ENCODE measurements at regions not wholly inside any gene's neighbourhood (a gene's known extent, or its start where the extent isn't known, plus 50 kb on each side); places are given as distances from the start of the nearest gene placed in this dataset.

DNA sequence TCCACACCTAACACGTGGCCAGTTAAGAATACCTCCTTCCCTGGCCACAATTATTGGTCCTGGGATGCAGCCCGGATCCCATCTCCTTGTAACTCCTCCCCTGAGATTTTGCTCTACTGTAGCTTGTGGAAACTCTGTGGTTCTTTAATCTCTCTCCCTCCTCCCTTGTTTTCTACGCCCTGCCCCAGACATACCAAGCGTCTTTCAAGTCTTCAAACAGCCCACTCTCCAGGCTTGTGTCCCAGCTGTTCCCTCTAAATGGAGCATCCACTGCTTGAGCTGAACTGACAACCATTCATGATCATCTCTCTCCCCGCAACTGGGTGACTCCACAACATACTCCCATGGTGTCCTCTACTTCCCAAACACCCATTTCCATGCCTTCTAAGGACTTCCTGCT is 111.6 kb downstream of the SIPA1L2 start:
- no peak for DNase-seq

DNA sequence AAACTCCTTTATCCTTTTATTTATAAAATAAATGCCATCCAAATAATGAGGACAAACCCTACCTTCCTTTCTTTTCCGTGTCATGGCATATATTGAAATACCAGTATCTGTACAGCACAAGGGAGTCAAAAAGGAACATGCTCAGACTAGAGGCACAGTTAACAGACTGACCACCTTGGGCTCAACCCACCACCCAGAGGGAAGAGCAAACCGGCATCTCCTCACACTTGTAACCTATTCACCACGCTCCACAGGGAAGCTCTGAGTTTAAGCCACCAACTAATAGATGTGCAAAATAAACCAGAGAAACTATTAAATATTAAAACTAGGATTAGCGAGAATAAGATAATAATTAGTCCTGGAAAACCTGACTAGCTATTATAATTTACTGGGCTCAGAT is 112.7 kb downstream of the SIPA1L2 start:
- no peak for DNase-seq

DNA sequence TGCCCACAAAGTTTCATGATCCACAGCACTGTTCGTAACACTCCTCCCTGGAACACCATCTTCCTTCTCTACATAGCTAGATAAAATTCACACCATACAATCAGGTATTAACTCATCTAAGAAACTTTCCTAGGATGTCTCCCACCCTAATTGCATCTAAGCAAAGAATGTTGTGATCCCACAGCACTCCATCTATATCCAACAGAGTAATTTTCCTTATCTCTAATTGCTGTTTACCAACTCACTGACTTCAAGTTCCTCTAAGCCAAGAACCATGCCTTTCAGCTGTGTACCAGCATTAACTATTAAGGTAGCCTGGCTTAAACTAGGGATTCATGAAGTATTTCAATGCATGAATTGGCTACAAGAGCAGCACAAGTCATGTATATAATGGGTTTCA is 114.2 kb downstream of the SIPA1L2 start:
- no peak for DNase-seq

DNA sequence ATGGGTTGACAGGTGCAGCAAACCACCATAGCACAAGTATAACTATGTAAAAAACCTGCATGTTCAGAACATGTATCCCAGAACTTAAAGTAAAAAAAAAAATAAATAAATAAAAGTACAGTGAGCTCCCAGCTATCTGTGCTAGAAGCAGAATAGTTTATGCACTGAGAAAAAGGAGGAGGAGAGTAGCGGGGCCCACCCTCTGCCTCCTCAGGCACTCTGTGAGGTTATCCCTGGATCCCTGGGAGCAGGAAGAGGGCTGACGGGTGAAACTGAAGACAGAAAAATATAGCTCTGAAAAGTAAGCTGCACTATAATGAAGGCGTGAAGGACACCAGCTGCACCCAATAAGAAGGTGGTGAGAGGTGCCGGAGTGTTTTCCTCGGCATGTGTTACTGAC is 117.2 kb downstream of the SIPA1L2 start:
- no peak for DNase-seq

DNA sequence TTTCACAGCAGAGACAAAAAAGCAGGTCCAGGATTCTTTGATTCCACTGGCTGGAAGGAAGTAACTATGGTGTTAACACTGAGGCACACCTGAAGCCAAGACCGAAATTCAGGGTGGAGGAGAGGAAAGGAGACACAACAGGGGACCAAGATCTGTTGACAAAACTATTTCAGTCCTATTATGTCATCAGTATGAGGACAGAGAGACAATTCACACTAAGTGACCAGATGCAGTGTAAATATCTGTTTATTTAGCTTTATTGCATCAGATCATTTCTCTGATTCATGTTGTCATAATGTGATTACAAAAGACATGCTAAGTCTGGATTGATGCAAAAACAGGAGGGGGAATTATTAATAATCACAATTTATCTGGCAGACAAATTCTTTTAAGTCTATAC is 118.8 kb downstream of the SIPA1L2 start:
- DNase-seq: no peak

DNA sequence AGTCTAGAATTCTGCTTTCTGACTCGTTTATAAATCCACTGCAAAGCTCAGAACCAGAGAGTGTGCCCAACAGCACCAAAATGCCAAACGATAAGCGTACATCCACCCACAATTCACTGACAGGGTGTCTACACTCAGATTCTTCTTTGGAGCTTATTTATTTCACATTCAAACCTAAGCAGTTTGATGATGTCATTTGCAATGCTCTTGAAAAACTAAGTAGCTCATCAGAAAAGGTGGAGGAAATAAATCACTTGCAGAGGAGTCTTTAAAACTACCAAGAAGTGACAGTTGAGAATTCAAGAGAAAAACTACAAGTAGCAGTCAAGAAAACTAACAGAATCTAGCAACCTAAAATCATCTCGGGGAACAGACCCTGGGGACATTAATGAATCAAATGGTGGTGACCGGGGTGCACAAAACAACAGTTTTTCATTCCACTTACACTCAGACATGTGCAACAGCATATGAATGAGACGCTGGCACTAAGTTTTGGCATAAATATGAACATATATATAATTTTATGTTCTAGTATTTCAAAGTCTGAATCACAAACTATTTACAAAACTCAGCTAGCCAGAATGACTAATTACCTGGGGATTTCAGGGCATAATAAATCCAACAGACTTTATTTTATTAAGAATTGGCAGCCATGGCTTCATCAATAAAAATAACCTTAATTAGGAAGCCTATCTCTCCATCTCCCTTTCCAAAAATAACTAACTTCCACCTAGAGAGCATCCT is 119.4 kb downstream of the SIPA1L2 start:
- no peak for DNase-seq

DNA sequence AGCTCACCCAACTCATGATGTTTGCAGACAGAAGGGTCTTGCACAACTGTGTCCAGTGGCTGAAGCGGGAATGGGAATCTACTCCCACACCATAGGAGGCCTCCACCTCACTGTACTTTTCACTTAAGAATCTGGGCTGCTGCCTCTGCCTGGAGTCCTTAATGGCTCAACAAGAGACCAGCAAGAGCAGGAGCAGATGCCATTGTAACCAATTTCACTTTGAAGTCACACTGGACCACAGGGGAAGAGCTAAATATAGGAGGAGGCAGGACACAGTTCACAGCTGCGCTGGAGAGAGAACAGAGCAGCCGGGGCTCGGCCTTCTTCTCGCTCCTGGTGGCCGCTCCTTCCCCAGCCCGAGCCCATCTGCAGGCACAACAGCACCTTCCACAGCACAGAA is 120.4 kb downstream of the SIPA1L2 start:
- DNase-seq: peak; percentile 8

DNA sequence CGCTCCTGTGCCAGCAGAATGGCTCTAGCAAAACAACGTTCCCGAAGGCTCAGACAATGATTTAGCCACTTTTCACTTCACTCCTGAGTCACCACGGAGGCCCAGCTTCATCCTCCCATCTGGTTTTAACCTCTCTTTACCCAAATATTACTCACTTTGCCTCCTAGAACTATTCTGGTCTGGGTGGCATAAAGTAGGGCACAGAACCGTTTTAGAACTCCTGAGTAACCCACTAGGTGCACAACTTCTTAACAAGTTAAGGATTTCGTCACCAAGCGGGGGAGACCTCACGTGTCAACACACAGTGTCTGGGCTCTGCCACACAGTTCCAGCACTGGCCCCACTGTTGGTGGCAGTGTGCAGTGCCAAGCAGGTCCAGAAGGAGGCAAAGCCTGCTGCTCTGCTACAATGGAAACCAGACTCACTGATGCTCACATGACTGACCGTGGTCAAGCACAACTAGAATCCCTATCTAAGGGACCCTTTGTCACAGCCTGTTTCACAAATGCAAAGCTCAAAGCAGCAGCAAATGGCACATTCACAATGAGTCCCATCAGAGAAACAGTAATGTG is 121.7 kb downstream of the SIPA1L2 start:
- DNase-seq: no peak

DNA sequence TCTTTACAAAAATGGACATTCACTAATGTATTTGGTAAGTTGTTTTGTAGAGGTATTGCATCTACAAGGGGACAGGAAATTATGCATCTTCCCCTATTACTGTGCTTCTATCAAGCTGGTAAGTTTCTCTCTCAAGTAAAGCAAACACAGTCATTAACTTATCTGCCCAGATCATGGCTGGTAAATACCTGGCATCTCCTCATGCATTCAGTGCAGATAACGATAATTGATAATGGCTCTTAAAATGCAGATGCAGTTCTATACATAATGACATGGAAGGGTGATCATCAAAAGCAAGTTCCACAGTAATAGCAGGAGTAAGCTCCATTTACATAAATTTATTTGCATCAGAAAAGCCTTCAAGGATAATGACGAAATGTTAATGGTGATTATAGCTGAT is 122.4 kb downstream of the SIPA1L2 start:
- DNase-seq: no peak

DNA sequence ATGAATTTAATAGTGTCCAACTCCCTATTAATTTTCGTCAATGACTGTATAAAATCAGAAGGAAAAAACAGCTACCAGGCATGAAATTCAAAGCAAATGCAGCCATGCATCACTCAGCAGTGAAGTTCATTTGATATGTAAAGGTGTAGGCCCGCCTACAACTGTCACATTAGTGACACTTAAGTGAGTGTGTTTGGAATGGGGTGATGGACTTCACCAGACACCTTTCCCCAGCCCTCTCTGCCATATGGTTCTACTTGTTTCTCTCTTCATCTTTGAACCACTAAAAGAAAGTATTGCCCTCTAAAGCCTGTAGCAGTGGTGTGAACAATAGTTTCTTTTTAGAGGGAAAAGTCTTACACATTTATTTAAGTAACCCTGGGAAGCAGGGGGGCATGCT is 124.0 kb downstream of the SIPA1L2 start:
- no peak for DNase-seq

DNA sequence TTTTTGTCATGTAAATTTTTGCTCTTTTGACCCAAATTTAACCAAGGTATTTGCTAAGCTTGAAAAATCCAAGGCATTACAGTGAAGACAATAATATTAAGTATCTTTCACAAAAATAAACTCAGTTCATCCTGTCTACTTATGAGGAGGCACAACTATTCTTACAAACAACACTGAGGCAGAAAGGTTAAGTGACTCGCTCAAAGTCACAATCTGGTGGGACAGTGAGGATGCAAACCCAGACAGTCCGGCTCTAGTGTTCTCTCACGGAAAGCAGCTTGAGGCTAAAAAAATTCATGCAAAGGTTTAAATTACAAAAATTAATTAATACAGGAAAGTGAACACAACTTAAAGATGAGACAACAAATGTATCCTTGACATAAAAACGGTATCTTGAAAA is 125.3 kb downstream of the SIPA1L2 start:
- DNase-seq: no peak

DNA sequence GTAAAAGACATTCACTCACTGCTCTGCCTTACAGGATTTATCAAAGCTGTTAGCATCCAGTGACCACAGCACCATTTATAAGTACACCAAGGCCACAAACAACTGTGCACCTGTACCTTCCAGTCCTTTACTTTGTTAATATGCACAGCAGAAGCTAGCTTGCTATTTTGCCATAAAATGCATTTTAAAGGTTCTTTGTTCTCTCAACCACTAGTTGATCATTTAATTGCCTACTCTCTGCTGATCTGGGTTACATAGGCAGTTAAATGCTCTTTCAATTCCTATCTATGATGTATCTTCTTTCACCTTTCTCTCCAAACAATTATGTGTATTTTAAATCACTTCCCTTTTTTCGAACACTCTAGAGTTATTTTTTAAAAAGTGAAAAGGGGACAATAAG is 126.4 kb downstream of the SIPA1L2 start:
- DNase-seq: no peak

DNA sequence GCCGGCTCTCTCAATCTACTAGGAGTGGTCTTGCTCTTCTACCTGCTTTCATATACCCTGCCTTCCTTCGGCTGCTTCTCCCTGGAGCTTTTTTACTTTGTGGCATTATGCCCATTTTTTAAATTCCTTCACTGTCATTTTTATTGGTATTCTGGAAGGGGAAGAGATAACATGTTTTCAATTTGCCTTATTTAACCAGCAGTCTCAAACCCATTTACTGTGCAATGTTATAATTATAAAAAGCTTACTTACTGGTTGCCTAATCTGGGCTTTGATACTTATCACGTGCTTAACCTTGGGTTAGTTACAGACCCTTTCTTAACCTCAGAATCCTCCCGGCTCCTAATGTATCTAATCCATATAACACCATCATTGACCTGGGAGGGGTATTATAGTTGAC is 128.1 kb downstream of the SIPA1L2 start:
- DNase-seq: no peak

DNA sequence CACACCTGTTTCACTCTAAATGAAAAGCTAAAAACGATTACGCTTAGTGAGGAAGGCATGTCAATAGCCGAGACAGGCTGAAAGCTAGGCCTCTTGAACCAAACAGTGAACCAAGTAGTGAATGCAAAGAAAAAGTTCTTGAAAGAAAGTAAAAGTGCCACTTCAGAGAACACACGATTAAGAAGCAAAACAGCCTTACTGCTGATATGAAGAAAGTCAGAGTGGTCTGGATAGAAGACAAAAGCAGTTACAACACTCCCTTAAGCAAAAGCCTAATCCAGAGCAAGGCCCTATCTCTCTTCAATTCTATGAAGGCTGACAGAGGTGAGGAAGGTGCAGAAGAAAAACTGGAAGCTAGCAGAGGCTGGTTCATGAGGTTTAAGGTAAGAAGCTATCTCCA is 130.7 kb downstream of the SIPA1L2 start:
- DNase-seq: no peak

DNA sequence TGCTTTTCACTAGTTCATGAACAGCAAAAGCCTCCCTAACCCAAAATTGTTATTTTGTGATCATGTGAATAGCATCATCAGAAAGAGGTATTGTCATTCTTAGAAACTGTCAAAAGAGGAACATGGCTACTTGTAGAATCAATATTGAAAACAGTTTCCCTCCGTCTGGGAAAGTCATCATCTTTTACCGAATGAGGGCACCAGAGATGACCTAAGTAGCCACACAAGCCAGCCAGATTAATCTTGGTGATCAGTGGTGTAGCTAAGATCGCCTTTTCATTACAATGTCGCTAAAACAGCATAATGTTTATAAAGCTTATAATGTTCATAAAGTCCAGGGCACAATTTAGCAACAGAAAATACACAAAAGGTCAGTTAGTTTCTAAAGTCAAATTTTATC is 136.1 kb downstream of the SIPA1L2 start:
- DNase-seq: no peak

DNA sequence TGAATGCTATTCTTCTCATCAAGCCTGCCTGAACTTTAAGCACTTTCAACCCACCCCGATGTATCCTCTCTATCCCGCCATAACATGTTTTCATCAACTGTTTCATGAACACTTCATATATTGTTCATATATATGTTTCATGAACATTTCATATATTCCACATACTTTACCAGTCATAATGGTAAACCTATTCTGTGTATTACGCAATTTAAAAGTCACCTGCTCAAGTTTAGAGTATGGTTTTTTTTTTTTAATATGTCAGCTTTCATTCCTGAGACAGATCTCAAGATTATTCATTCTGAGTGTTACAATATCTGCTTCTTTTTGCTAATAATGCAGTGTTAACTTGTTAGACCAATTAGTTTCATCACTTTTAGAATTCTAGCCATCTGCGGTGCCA is 140.7 kb downstream of the SIPA1L2 start:
- DNase-seq: no peak

DNA sequence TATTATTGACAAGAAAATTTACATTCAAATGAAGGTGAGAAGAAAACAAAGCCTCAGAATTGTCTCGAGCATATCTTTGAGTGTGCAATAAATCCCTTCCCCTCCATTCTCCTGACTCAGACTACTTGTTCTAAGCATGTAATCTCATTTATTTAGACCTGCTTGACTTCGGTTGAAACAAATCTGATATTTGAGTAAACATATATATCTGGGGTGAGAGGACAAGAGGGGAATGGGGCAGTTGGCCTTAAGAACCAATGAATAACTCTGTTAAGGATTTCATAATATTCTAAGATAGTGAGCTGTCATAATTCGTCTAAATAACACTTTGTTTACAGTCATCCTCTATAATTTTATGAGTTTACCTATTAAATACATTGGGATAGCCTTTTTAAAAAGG is 142.7 kb downstream of the SIPA1L2 start:
- no peak for DNase-seq

DNA sequence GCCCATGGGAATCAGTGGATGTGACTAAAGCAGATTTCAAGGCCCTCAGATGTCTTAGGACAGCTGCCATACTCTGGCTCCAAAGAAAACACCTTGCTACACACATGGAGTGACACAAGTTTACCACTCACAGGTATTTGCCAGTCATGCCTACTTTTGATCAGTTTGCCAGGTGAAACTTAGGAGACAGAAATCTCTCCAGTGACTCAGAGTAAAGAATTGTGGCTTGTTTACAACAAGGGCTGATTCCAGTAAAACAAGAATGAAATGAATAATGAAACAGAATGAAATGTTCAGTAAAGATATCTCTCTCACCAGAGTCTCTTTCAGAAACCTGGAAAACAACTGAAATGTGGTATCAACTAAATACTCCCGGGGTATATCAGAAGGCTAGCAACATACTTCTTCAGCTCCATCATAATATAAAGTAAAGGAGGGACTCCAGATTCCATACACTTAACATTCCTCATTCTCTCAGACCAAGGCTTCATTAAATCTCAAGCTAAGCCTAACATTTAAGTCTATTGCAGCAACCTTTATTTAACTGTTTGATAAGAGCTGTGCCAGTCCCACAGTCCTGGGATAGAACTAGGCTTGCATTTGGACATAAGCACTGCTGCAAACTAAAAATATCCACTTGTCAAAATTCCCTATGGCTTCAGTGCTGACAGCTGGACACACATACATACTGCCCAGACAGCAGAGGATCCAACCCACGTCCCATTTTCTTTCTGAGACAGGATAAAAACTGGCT is 143.3 kb downstream of the SIPA1L2 start:
- DNase-seq: no peak

DNA sequence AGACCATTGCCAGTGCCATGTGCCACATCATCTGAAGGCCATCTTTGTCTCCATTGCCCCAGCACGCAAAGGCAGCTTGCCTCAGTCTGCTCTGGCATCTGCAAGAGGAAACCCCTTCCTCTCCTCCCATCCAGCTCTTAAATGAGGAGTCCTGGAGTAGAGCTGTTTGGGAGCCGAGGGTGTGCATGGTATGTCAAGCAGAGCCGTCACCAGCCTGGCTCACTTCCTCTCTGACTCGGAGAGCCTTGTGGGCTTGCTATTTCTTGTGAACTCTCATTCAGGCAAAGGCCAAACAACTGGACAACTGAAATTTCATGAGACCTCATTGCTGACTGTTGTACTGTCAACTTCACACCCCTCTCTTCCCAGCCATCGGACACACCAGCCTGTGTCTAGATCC is 143.9 kb downstream of the SIPA1L2 start:
- DNase-seq: no peak

DNA sequence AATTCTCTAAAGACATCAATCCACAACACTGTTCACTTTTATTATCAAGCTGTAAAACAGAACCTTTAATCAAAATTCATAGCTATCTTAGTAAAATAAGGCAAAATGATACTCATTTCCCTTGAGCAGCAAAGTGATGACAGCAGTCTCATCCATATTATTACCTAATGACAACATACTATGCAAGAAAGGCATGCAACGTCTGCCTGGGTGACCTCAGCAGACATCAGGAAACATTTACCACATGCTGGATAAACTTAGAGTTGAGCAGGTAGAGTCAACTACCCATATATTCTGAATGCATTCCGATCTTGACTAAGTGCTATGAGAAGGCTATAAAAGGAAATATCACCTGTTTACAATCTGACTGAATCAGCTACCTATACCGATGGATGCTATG is 145.1 kb downstream of the SIPA1L2 start:
- no peak for DNase-seq

DNA sequence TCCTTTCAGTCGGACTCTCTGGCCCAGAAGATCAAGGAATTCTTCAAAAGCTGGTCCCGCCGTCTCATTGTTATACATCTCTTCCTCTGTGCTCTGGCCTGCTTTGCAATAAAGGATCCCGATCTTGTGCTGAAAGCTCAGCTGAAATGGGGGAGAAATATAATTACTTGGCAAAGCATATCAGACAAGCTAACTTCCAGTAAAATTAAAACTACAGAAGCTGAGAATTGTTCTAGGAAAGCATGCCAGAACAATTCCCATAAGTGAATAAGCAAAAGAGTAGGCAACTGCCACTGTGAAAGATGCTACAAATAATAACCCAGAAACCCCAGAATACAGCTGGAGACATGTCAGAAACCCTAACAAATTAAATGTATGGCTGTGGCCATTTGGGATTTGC is 146.1 kb downstream of the SIPA1L2 start:
- no peak for DNase-seq

DNA sequence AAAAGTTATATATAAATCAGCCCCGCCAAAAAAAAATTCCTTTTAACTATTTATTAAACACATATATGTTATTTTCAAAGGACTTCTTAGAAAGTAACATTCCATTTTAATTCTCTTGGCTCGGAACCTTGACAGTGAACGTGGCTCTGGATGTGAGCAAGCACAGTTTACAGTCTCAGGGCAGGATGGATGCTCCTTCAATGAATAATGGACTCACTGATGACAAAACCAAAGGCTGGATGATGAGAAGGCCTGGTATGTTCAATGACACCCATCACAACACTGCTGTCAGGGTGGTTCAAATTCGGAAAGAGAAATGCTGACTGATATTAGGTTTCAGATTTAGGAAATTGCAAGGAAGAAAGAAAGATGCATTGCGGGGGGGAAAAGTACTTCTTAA is 148.8 kb downstream of the SIPA1L2 start:
- no peak for DNase-seq

DNA sequence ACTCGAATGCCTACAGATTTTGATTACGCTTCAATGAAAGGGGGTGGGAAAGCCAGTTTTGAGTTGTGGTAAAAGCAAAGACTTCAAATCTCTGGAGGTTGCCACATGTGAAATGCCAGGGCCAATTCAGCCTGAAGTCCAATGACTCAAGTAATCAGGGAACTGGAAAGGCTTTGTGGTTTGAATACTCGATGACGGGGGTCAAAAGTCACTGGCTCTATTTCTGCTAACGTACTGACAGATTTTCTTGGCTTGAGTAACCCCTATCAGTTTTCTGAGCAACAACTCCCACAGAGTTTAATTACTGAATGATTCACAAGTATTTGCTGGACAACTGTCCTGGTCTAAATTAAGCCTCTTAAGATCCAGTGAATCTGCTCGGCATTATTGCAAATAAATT is 152.2 kb downstream of the SIPA1L2 start:
- no peak for DNase-seq

DNA sequence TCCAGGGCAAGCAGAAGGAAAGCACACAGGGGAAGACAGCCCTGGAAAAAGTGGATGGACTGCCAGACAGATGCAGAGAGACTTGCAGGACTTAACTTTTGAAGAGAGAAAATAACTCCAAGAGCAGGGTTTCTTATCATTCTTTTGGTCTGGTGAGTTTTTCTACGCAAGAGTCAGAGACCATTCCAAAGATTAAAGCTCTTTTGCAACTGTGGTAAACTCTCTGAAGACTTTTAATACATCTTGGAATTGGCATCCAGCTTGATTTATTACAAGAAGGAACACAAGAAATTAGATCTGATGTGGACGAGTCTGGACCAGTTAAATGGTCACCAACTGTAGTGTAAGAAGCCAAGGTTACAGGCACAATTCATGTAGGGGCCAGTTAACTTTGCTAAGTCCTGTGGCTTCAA is 153.4 kb downstream of the SIPA1L2 start:
- DNase-seq: no peak

DNA sequence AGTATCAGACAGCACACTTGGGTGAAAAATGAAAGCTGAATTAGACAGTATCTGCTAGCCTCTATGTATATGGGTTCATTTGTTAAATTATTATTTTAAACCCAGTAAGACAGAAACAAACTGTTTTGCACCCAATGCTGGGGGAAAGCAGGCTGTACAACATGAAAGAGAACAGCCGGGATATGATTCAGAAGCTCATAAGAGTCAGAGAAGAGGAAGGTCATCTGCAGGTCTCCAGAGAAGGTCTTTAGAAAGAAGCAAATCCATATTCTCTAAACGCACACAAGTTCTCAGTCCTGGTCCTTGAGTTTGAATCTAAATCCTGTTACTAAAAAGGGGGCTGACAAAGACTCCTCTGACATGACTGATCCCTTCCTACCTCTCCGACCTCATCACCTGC is 155.1 kb downstream of the SIPA1L2 start:
- DNase-seq: no peak
